HL-60 (cell line): ENCODE measurements at regions not wholly inside any gene's neighbourhood (a gene's known extent, or its start where the extent isn't known, plus 50 kb on each side); places are given as distances from the start of the nearest gene placed in this dataset.

Experiments used
- DNase-seq, 2 experiments: peaks; one replicate each; pipeline ENCODE4 v3.0.0-alpha.2; 2010 to 2020; ENCODE audit warnings: low read depth in 1 of 2, low spot score in 1 of 2
- H3K27ac ChIP-seq: fragments of 250-450 bp; sonication (Bioruptor Pico); replicated peaks from 2 replicates; pipeline ENCODE4 v1.5.1; 2020; ENCODE audit warnings: mild to moderate bottlenecking, moderate library complexity
- H3K27me3 ChIP-seq: fragments of 250-450 bp; sonication (Bioruptor Pico); 2 replicates; pipeline ENCODE4 v1.5.1; 2021; ENCODE audit warnings: mild to moderate bottlenecking, moderate library complexity; ENCODE audit not compliant: insufficient read depth, poor library complexity, severe bottlenecking
- H3K4me3 ChIP-seq: replicated peaks from 2 replicates; pipeline ENCODE4 v1.5.1; 2011; ENCODE audit warnings: mild to moderate bottlenecking, control low read depth, low read length; ENCODE audit not compliant: insufficient read depth
- CTCF ChIP-seq: IDR thresholded peaks from one replicate; pipeline ENCODE4 v1.5.1; 2011; ENCODE audit warnings: low read length, control low read depth, inconsistent platforms; ENCODE audit not compliant: insufficient read depth
- GABPA ChIP-seq: IDR thresholded peaks from 2 replicates; pipeline ENCODE4 v1.6.1; 2012; ENCODE audit warnings: low read depth
- POLR2AphosphoS5 ChIP-seq: IDR thresholded peaks from 2 replicates; pipeline ENCODE4 v1.6.1; 2012; ENCODE audit warnings: low read depth
- REST ChIP-seq: IDR thresholded peaks from 2 replicates; pipeline ENCODE4 v1.6.1; 2012; ENCODE audit warnings: low read depth; ENCODE audit not compliant: insufficient replicate concordance
- SPI1 ChIP-seq: IDR thresholded peaks from 2 replicates; pipeline ENCODE4 v1.6.1; 2012; ENCODE audit warnings: low read depth, mild to moderate bottlenecking, borderline replicate concordance

- Histone ChIP-seq H3K27me3 (no peaks in the 10 kb centered on the region), H3K27ac (no peak overlapping the region), H3K4me3 (no peak overlapping the region)
- no peak for TF ChIP-seq CTCF
- TF ChIP-seq GABPA: no peak
- no peak for TF ChIP-seq REST
- TF ChIP-seq POLR2AphosphoS5: no peak
- no peak for TF ChIP-seq SPI1
- no peak for DNase-seq
These were observed 329.3 kb downstream of the ENC1 start for GRCh38 chr5:74310997-74311930.

- Histone ChIP-seq H3K4me3 (no peak overlapping the region), H3K27ac (no peak overlapping the region), H3K27me3 (no peaks in the 10 kb centered on the region)
- no peak for DNase-seq
- no peak for TF ChIP-seq POLR2AphosphoS5
- no peak for TF ChIP-seq REST
These were observed 330.1 kb downstream of the ENC1 start for GRCh38 chr5:74310386-74310785.

GRCh38 chr5:74309050-74309449 lies 331.5 kb downstream of the ENC1 start:
- TF ChIP-seq GABPA (no peak), SPI1 (no peak), CTCF (no peak), POLR2AphosphoS5 (no peak)
- no peaks in the 10 kb centered on the region for H3K27me3 ChIP-seq
- H3K27ac ChIP-seq: no peak overlapping the region
- no peak for DNase-seq
- no peak overlapping the region for H3K4me3 ChIP-seq

GRCh38 chr5:74306845-74307244 lies 333.7 kb downstream of the ENC1 start:
- Histone ChIP-seq H3K4me3 (no peak overlapping the region), H3K27ac (no peak overlapping the region), H3K27me3 (no peaks in the 10 kb centered on the region)
- TF ChIP-seq POLR2AphosphoS5: no peak
- no peak for TF ChIP-seq CTCF
- no peak for TF ChIP-seq GABPA
- TF ChIP-seq SPI1: no peak
- no peak for TF ChIP-seq REST
- no peak for DNase-seq
